Liver (tissue), 8 donors: ENCODE measurements at regions not wholly inside any gene's neighbourhood (a gene's known extent, or its start where the extent isn't known, plus 50 kb on each side); places are given as distances from the start of the nearest gene placed in this dataset.

Source experiments
- DNase-seq: peaks from one replicate; pipeline ENCODE4 v3.0.0-alpha.2; 2017; ENCODE audit warnings: low spot score
- H3K27ac ChIP-seq, 2 donors: one replicate each; pipeline ENCODE4 v1.7.0; 2013; ENCODE audit warnings: inconsistent platforms in 2 of 2, low read length in 2 of 2, control low read depth in 1 of 2, low read depth in 1 of 2, mild to moderate bottlenecking in 1 of 2
- H3K27me3 ChIP-seq, 4 donors: one replicate each; pipeline versions ENCODE4 v1.6.1 to v1.7.0; 2013; ENCODE audit warnings: low read length in 3 of 4, inconsistent platforms in 1 of 4, mild to moderate bottlenecking in 1 of 4, moderate library complexity in 1 of 4; ENCODE audit not compliant: control insufficient read depth in 4 of 4, insufficient read depth in 4 of 4
- H3K36me3 ChIP-seq, 4 donors: one replicate each; pipeline versions ENCODE4 v1.6.1 to v1.7.0; 2013; ENCODE audit warnings: low read length in 3 of 4, mild to moderate bottlenecking in 3 of 4, low read depth in 1 of 4, moderate library complexity in 1 of 4; ENCODE audit not compliant: control insufficient read depth in 4 of 4, insufficient read depth in 3 of 4
- H3K4me1 ChIP-seq, 4 donors: one replicate each; pipeline versions ENCODE4 v1.6.1 to v1.7.0; 2013; ENCODE audit warnings: low read length in 3 of 4, mild to moderate bottlenecking in 3 of 4, moderate library complexity in 1 of 4; ENCODE audit not compliant: control insufficient read depth in 4 of 4, insufficient read depth in 4 of 4
- H3K4me3 ChIP-seq, 3 donors: one replicate each; pipeline versions ENCODE4 v1.6.1 to v1.7.0; 2013; ENCODE audit warnings: low read length in 3 of 3, control low read depth in 1 of 3, low read depth in 1 of 3, mild to moderate bottlenecking in 1 of 3
- H3K9ac ChIP-seq, 2 donors: one replicate each; pipeline ENCODE4 v1.7.0; 2013; ENCODE audit warnings: low read length in 2 of 2, mild to moderate bottlenecking in 2 of 2, moderate library complexity in 2 of 2, control low read depth in 1 of 2, low read depth in 1 of 2
- H3K9me3 ChIP-seq, 4 donors: one replicate each; pipeline versions ENCODE4 v1.6.1 to v1.7.0; 2013; ENCODE audit warnings: low read length in 3 of 4; ENCODE audit not compliant: control insufficient read depth in 4 of 4
- EGR1 ChIP-seq, 2 donors: IDR thresholded peaks; 2 replicates each; pipeline ENCODE4 v1.6.1; 2016 to 2018; ENCODE audit warnings: antibody characterized with exemption in 2 of 2, low read depth in 2 of 2
- FOXA1 ChIP-seq: IDR thresholded peaks from 2 replicates; pipeline ENCODE4 v1.6.1; 2016; ENCODE audit warnings: antibody characterized with exemption
- FOXA2 ChIP-seq: IDR thresholded peaks from 2 replicates; pipeline ENCODE4 v1.6.1; 2016; ENCODE audit warnings: antibody characterized with exemption
- GABPA ChIP-seq, 2 donors: IDR thresholded peaks in 1 of 2; conservative IDR thresholded peaks in 1 of 2; 2 replicates each; pipeline ENCODE4 v1.6.1; 2016; ENCODE audit warnings: antibody characterized with exemption in 2 of 2, mild to moderate bottlenecking in 1 of 2, moderate library complexity in 1 of 2
- HNF4A ChIP-seq, 2 donors: conservative IDR thresholded peaks; 2 replicates each; pipeline ENCODE4 v1.6.1; 2016; ENCODE audit warnings: antibody characterized with exemption in 2 of 2, mild to moderate bottlenecking in 2 of 2
- HNF4G ChIP-seq: IDR thresholded peaks from 2 replicates; pipeline ENCODE4 v1.6.1; 2016; ENCODE audit warnings: antibody characterized with exemption
- JUND ChIP-seq, 2 donors: IDR thresholded peaks; 2 replicates each; pipeline ENCODE4 v1.6.1; 2016; ENCODE audit warnings: antibody characterized with exemption in 2 of 2
- NR2F2 ChIP-seq: IDR thresholded peaks from 2 replicates; pipeline ENCODE4 v1.6.1; 2016; ENCODE audit warnings: antibody characterized with exemption
- RAD21 ChIP-seq, 2 donors: IDR thresholded peaks; 2 replicates each; pipeline ENCODE4 v1.6.1; 2016; ENCODE audit warnings: antibody characterized with exemption in 2 of 2, mild to moderate bottlenecking in 2 of 2
- RXRA ChIP-seq, 2 donors: IDR thresholded peaks; 2 replicates each; pipeline ENCODE4 v1.6.1; 2017 to 2018; ENCODE audit warnings: antibody characterized with exemption in 2 of 2, mild to moderate bottlenecking in 1 of 2
- SP1 ChIP-seq: IDR thresholded peaks from 2 replicates; pipeline ENCODE4 v1.6.1; 2018; ENCODE audit warnings: antibody characterized with exemption, mild to moderate bottlenecking
- TAF1 ChIP-seq: conservative IDR thresholded peaks from 2 replicates; pipeline ENCODE4 v1.6.1; 2016; ENCODE audit warnings: antibody characterized with exemption, mild to moderate bottlenecking
- YY1 ChIP-seq: IDR thresholded peaks from 2 replicates; pipeline ENCODE4 v1.6.1; 2016; ENCODE audit warnings: antibody characterized with exemption, mild to moderate bottlenecking
- WGBS: extraction: QIAGEN DNeasy Blood & Tissue Kit; methylation state at CpG from one replicate; pipeline ENCODE4 v1.1.7; 2013; 5-methylcytosine and 5-hydroxymethylcytosine counted together
- TF ChIP-seq, protein P1 (sequence below): fragments of 150-350 bp; IDR thresholded peaks from 2 replicates; pipeline ENCODE4 v1.5.1; 2017; ENCODE audit warnings: improper control_type of control experiment, low read depth, low read length; ENCODE audit not compliant: missing input control
- TF ChIP-seq, protein P2 (sequence below): IDR thresholded peaks from 2 replicates; pipeline ENCODE4 v1.6.1; 2016; ENCODE audit warnings: antibody characterized with exemption
- TF ChIP-seq, protein P3 (sequence below): IDR thresholded peaks from 2 replicates; pipeline ENCODE4 v1.6.1; 2016; ENCODE audit warnings: antibody characterized with exemption
- TF ChIP-seq, protein P4 (sequence below): IDR thresholded peaks from 2 replicates; pipeline ENCODE4 v1.6.1; 2016; ENCODE audit warnings: antibody characterized with exemption
- TF ChIP-seq, protein P5 (sequence below): IDR thresholded peaks from 2 replicates; pipeline ENCODE4 v1.6.1; 2016; ENCODE audit warnings: antibody characterized with exemption, mild to moderate bottlenecking
- donor health status: healthy.
- donor health status: healthy.
- donor health status: healthy.
- donor health status: healthy.
- donor health status: healthy.

DNA sequence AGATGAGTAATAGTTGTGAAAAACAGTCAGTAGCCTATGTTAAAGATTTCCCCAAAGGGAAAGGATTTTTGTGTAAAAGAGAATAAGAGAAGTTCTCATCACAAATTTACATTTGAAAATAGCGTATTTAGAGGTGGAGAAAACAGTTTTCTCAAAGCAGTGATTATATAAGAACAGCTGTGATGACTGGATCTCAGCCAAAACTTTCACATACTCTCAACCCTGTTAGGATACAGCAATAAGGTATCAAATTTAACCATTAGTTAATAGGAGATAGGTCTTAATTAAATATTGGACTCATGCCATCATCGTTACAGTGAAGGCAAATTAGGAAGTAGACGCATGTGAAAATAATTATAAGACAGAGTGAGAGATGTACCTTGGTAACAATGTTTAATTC is 622.7 kb downstream of the PCDH18 start:
- H3K9ac ChIP-seq = no peak overlapping the region
- no peaks in the 10 kb centered on the region for H3K9me3 ChIP-seq
- no peak overlapping the region for H3K27ac ChIP-seq
- H3K4me1 ChIP-seq = no peaks in the 10 kb centered on the region
- WGBS = 57% methylated on average over 3 of the region's 3 CpGs
- H3K36me3 ChIP-seq = no peaks in the 10 kb centered on the region
- no peak overlapping the region for H3K4me3 ChIP-seq
- no peak for TF ChIP-seq TAF1
- no peak for TF ChIP-seq NR2F2
- TF ChIP-seq YY1 = no peak
- TF ChIP-seq GABPA (IDR thresholded peaks at IDR 0.05 in 1 of 2, conservative IDR thresholded peaks at IDR 0.05 in 1 of 2) = no peak
- TF ChIP-seq, protein P1, sequence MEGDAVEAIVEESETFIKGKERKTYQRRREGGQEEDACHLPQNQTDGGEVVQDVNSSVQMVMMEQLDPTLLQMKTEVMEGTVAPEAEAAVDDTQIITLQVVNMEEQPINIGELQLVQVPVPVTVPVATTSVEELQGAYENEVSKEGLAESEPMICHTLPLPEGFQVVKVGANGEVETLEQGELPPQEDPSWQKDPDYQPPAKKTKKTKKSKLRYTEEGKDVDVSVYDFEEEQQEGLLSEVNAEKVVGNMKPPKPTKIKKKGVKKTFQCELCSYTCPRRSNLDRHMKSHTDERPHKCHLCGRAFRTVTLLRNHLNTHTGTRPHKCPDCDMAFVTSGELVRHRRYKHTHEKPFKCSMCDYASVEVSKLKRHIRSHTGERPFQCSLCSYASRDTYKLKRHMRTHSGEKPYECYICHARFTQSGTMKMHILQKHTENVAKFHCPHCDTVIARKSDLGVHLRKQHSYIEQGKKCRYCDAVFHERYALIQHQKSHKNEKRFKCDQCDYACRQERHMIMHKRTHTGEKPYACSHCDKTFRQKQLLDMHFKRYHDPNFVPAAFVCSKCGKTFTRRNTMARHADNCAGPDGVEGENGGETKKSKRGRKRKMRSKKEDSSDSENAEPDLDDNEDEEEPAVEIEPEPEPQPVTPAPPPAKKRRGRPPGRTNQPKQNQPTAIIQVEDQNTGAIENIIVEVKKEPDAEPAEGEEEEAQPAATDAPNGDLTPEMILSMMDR = no peak
- TF ChIP-seq, protein P2, sequence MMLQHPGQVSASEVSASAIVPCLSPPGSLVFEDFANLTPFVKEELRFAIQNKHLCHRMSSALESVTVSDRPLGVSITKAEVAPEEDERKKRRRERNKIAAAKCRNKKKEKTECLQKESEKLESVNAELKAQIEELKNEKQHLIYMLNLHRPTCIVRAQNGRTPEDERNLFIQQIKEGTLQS = no peak
- no peak for TF ChIP-seq RAD21 (IDR thresholded peaks at IDR 0.05)
- no peak for TF ChIP-seq RXRA (IDR thresholded peaks at IDR 0.05)
- TF ChIP-seq, protein P3, sequence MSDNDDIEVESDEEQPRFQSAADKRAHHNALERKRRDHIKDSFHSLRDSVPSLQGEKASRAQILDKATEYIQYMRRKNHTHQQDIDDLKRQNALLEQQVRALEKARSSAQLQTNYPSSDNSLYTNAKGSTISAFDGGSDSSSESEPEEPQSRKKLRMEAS = no peak
- TF ChIP-seq, protein P4, sequence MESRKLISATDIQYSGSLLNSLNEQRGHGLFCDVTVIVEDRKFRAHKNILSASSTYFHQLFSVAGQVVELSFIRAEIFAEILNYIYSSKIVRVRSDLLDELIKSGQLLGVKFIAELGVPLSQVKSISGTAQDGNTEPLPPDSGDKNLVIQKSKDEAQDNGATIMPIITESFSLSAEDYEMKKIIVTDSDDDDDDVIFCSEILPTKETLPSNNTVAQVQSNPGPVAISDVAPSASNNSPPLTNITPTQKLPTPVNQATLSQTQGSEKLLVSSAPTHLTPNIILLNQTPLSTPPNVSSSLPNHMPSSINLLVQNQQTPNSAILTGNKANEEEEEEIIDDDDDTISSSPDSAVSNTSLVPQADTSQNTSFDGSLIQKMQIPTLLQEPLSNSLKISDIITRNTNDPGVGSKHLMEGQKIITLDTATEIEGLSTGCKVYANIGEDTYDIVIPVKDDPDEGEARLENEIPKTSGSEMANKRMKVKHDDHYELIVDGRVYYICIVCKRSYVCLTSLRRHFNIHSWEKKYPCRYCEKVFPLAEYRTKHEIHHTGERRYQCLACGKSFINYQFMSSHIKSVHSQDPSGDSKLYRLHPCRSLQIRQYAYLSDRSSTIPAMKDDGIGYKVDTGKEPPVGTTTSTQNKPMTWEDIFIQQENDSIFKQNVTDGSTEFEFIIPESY = no peak
- TF ChIP-seq JUND (IDR thresholded peaks at IDR 0.05) = no peak
- TF ChIP-seq SP1 = no peak
- no peak for TF ChIP-seq FOXA2
- no peak for TF ChIP-seq HNF4G
- TF ChIP-seq, protein P5, sequence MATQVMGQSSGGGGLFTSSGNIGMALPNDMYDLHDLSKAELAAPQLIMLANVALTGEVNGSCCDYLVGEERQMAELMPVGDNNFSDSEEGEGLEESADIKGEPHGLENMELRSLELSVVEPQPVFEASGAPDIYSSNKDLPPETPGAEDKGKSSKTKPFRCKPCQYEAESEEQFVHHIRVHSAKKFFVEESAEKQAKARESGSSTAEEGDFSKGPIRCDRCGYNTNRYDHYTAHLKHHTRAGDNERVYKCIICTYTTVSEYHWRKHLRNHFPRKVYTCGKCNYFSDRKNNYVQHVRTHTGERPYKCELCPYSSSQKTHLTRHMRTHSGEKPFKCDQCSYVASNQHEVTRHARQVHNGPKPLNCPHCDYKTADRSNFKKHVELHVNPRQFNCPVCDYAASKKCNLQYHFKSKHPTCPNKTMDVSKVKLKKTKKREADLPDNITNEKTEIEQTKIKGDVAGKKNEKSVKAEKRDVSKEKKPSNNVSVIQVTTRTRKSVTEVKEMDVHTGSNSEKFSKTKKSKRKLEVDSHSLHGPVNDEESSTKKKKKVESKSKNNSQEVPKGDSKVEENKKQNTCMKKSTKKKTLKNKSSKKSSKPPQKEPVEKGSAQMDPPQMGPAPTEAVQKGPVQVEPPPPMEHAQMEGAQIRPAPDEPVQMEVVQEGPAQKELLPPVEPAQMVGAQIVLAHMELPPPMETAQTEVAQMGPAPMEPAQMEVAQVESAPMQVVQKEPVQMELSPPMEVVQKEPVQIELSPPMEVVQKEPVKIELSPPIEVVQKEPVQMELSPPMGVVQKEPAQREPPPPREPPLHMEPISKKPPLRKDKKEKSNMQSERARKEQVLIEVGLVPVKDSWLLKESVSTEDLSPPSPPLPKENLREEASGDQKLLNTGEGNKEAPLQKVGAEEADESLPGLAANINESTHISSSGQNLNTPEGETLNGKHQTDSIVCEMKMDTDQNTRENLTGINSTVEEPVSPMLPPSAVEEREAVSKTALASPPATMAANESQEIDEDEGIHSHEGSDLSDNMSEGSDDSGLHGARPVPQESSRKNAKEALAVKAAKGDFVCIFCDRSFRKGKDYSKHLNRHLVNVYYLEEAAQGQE = no peak
- no peak for TF ChIP-seq HNF4A (conservative IDR thresholded peaks at IDR 0.05)
- TF ChIP-seq EGR1 (IDR thresholded peaks at IDR 0.05; ENCODE audit: low read depth in 2 of 2) = no peak
- TF ChIP-seq FOXA1 = no peak
- no peak for DNase-seq
- no peaks in the 10 kb centered on the region for H3K27me3 ChIP-seq

DNA sequence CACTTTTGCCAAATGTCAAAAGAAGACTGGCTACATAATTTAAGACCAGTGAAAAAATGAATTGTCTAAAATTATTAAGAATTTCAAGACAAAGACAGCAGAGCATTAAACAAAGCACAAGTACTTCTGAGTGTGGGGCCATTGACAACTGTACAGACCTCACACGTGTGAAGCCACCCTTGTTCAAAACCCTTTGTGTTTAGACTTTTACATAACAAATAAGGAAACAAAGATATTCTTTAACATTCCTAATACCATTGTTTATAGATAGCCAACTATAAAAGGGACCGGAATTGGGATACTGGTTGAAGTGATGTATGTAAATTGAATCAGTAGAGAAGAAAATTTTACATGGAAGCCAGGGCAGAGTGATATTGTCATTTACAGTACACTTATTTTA is 624.2 kb downstream of the PCDH18 start:
- no peaks in the 10 kb centered on the region for H3K27me3 ChIP-seq
- TF ChIP-seq FOXA2 (no peak), SP1 (no peak)
- TF ChIP-seq, protein P1 = no peak
- no peaks in the 10 kb centered on the region for H3K9me3 ChIP-seq
- H3K9ac ChIP-seq = no peak overlapping the region
- H3K36me3 ChIP-seq = no peaks in the 10 kb centered on the region
- no peak overlapping the region for H3K4me3 ChIP-seq
- H3K27ac ChIP-seq = no peak overlapping the region
- no peak for DNase-seq
- no peaks in the 10 kb centered on the region for H3K4me1 ChIP-seq
- WGBS = 50% methylated on average over 2 of the region's 2 CpGs
